NCI-H2029 treated with DMSO at 0.1 percent for 48 hours (cell line): ENCODE measurements at regions not wholly inside any gene's neighbourhood (a gene's known extent, or its start where the extent isn't known, plus 50 kb on each side); places are given as distances from the start of the nearest gene placed in this dataset.

Experiments used
- DNase-seq: peaks from one replicate; lab custom pipeline; 2025; lab: John Stamatoyannopoulos, UW

DNA sequence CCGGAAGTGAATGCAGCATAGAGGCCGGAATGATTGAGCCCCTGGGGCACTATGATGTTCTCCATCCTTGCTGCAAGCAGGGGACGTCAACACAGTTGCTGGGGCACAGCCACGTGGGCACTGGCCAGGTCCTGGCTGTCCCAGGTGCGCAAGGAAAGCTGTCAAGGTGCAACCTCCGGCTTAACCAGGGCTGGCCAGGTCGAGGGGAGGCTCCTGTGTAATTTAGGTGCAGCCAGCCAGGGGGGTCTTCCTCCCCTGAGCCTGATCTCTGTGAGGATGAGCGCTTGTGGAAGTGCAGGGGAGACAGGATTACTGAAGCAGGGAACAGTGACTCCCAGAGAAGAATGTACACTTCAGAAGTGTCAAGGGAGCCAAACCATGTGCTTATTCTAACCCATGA, 852.8 kb upstream of the TMEM132C start:
- no peak for DNase-seq

DNA sequence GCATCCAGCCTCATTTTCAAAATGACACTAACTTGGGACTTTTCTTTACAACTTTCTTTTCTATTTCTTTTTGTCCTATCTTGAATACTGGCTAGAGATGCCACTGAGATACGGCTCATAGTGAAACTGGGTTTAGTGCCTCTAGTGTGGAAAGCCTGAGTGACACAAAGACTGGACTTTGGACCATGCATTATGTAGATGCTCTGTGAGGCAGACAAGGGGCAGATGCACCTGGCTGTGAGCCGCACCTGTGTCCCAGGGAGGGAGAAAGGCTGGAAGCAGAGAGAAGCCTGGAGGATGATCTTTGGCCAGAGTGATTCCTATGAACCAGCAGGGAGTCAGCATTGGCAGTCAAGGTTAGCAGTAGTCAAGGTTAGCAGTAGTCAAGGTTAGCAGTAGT, 852.3 kb upstream of the TMEM132C start:
- no peak for DNase-seq

DNA sequence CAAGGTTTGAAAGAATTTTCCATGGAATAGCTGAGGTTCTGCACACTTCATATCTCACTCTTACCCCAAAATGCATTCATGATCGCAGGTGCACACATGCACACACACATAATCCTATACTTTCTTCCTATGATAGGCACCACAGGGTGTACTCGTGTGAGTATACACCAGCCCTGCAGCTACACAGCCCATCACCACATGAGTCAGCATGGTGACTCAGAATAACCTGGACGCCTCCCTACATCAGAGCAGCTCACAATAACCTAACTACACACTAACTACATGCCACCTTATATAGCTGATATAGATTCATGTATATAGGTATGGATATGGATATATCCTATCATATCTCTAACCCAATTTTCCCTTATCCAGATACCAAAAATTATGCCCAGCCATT, 850.2 kb upstream of the TMEM132C start:
- no peak for DNase-seq

DNA sequence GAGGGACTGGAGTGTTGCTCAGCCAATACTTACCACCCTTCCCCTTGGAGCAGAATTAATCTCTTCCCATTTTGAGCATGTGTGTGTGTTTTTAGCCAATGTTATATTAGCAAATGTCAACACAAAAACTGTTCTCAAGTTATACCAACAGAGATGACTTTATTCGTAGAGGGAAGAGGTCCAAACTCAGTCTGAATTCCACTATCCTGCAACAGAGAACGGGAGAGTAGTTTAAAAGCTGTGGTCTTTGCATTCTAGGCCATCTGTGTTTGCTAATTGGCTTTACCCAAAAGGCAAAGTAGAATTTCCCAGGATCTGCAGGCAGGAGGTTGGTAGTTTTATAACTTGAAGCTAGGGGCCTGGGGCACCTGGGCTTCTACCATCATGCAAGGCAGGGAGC, 847.9 kb upstream of the TMEM132C start:
- DNase-seq = no peak

DNA sequence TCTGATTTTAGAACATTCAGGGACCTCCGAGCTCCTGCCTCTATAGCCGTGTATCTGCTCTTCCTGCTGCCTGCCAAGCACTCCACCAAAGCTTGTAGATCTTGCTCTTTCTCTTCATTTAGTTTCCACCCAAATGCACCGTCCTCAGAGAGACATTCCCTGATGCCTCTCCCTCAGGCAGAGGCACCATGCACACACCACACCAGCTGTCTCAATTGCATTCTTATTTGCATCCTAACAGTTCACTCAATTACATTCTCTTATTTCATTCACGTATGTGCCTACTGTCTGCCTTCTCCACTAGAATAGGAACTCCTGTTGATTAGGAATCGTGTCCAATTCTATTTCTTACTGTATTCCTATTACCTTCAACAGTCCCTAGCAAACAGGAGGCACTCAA, 845.4 kb upstream of the TMEM132C start:
- DNase-seq = no peak

DNA sequence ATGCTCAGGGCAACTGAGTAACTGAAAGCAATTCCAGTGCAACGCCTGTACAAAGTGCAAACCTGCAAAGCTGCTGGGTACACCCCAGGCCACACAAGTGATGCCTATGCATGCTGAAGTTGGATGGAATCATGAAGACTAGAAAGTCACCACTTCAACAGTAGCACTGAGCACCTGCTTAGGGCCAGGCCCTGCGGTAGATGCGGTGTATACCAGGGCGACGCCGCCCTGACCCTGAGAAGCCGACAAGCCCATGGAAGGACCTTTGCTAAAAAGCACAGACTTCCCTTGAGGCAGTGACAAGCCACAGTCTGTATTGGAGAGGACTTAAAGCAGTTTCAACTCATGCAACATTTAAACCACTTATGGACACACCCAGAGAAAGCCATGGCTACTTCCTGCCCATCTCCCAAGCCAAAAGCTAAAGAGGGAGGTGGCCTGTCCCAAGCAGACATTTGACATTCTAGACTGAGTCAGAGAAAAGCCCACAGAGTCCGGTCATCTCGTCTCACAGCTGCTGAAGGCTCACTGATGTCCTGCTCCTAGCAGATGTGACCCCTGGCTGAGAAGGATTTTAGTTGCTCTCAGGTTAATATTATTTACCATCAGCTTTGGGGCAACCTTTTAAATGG, 843.9 kb upstream of the TMEM132C start:
- no peak for DNase-seq

DNA sequence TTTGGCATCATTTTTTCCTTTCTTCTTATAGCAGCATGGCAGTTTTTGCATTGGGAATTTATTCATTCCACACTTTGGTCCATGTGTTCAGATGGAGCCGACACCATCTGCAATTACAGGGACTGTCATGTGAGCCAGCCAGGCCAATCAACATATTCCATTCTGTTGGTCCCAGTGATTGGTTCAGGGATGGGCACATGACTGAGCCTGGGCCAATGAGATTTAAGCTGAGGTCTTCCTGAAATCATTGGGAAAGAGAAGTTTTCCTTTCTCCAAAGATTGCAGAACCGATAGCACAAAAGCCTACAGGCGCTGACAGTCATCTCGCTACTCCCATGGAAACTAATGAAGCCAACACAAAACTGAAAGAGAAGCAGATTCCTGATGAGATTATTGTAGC, 841.5 kb upstream of the TMEM132C start:
- no peak for DNase-seq

DNA sequence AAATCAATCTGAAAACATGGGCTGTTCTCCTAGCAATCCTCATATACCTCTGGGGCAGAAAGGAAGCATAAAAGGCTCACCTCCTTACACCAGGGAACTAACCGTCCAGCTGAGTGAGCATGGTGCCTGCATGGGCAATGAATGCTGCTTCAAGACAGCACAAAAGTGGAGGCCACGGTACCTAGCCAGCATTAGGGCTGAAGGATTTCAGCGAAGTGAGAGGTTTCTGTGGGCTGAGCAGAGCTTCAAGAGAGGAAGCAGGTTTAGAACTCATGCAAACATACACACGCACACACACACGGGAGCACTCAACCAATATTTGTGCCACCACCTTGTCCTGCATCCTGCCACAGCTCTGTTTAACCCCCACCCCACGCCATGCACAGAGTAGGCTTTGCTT, 838.5 kb upstream of the TMEM132C start:
- no peak for DNase-seq

DNA sequence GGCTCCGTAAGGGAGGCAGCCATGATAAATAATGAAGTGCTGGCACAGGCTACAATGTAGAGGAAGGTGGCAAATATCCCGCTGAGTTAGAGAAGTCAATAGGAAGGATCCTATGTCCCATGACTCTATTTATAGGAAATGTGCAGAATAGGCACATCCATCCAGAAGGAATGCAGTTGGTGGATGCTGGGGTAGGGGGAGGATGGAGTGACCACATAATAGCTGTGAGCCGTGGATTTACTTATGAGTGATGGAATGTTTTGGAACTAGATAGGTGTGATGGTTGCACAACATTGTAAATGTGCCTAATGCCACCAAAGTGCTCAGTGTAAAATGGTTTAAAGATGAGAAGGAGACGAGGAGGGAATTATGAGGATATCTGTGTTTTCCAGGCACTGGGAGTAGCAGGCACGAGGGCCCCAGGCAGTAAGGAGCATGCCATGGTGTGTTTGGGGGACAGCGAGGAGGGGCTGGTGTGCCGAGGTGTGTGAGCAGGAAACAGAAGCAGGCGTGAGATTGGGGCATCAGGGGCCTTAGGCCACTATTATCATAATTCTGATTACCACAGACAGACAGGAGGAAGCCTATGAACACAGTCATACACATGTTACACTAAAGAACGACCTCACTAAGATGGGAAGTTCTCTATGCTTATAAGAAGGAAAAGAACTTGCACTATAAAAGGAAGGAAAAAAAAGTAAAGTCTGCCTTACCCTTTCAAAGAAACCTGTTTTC, 837.3 kb upstream of the TMEM132C start:
- DNase-seq = no peak

DNA sequence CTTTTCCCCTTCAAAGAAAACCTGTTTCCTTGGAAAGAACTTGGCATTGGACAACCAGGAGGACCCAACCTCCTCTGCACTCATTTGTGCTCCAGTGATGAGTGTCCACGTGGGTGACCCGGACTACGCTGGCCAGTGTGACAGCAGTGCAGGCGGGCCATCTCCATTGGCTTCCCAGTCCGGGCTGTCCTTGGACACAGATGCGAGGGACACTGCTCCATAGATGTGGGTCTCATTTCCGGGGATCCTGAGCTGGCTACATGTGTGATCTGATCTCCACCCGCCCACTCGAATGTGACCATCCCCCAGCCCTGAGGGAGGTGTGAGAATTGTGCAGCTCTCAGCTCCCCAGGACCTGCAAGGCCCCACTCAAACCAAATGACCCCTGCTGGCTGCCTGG, 836.6 kb upstream of the TMEM132C start:
- DNase-seq = no peak

DNA sequence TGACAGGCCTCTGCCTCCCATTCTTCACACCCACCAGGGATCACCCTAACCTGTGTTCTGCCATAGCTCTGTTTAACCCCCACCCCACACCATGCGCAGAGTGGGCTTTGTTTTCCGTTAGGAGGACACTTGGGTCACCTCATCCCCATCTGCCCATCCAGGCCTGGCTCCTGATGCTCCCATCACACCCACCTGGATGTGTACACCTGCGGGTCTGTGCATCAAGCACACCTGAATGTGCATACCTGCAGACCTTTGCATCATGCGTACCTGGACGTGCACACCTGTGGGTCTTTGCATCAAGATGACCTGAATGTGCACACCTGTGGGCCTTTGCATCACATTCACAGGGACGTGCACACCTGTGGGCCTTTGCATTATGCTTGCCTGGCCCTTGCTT, 835.8 kb upstream of the TMEM132C start:
- no peak for DNase-seq

DNA sequence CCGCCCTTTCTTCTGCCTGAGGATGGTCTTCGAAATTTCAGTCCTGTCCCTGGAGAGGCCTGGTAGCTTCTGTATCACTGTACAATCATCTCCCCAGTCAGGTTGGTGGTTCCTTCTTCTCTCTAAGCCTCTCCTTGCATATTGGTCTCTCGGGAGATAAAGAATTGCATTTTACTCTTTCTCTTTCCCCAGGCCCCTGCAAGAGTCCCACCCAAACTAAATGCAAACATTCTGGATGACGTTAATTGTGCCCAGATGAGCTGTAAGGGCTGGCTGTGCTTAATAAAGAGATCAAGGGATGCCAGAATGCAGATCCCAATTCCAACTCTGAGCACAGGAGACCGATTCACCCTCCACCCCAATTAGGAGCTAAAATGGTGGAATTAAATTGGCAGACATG, 835.4 kb upstream of the TMEM132C start:
- no peak for DNase-seq

DNA sequence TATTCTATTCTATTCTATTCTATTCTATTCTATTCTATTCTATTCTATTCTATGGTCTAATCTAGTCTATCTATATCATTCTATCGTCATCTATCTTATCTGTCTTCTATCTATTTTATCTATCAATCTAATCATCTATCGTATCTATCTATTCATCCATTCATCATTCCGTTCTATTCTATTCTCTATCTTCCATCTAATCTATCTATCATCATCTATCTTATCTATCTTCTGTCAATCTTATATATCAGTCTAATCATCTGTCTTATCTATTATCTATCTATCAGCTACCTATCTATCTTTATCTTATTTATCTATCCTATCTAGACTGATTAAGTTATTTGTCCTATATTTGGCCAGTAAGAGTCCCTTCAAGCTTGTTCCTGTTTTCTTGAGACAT, 831.5 kb upstream of the TMEM132C start:
- no peak for DNase-seq

DNA sequence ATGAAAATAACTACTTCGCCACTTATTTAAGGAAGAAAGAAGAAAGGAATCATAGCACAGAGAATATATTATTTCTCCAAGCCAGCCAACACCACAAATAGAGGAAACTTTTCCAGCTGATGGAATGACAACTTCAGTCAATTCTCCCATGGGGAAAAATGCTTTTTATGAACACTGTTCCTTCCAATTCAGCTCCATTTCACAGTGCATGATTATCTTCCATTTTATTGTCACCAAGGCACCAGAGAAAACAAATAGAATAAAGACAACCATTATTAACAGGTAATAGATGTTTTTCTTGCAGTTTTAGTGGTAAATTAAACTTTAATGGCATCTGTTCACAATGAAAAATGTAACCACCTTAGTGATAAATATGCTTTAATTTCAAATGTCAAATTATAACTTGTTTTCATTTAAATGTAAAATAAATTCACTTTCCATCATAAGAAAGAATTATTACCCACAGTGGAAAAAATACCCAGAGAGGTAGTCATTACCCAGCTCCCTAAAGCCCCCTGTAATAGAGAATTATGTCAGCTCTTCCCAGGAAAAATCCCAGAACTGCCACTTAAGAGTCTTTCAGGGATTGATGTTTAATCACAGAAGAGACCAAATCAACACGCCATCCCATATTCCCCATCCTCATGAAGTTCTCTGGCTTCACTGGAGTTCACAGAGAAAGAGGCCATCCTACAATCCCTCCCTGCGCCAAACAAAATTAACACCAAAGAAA, 828.3 kb upstream of the TMEM132C start:
- DNase-seq = no peak

DNA sequence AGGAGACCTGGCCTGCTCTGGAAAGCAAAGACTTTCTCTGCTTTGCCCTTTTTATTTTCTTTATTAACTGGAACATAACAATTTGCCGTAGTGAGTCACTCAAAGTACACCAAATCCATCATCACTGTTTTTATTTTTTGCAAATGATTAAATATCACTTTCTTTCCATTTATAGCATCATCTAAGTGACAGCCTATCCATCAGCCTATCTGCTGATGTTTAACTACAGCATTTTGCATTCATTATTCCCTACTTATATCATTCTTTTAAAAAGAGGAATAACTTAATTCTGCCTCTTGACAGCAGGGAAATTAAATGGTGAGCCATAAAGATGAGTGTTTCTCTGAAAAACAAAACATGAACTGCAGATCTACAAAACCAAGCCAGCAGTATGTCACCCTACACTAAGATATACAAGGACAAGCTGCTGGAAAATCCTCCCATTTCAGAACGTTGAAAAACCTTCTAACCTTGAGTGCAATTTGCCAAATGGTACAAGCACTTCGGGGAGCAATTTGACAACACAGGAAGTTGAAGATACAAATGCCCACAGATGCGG, 821.3 kb upstream of the TMEM132C start:
- DNase-seq = no peak

DNA sequence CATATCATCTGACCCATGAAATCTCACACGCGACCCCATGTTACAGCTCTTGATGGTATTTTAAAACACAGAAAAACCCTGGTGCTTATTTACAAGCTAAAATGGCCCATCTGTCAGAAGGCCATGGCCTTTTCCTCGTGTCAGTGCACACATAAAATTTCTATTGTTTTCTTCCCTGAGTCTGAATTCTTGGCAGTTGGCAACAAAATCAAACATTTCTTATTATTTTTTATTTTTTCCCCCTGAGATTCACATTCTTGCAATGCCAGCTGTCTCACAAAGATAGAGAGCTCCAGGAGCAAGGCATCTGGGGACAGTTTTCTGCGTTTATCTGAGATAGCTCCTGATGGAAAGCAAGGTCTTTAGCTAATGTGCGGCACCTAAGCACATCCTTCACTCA, 818.1 kb upstream of the TMEM132C start:
- no peak for DNase-seq

DNA sequence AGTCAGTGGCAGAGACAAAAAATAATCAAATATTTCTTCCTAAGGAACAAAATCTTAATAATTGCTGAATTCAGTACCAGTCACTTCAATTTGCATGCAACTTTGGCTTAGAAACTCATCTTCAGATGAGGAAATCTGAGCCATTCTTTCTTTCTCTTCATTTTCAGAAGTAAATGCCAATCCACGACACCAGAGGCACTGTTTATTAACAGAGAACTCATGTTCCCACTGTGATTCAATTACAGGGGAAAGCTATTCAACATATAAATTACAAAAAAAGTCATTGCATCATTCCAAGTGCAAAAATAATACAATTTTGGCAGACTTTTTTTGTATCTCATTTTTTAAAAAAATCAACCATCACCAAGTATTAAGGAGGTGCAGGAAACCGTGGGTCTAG, 816.1 kb upstream of the TMEM132C start:
- DNase-seq = no peak

DNA sequence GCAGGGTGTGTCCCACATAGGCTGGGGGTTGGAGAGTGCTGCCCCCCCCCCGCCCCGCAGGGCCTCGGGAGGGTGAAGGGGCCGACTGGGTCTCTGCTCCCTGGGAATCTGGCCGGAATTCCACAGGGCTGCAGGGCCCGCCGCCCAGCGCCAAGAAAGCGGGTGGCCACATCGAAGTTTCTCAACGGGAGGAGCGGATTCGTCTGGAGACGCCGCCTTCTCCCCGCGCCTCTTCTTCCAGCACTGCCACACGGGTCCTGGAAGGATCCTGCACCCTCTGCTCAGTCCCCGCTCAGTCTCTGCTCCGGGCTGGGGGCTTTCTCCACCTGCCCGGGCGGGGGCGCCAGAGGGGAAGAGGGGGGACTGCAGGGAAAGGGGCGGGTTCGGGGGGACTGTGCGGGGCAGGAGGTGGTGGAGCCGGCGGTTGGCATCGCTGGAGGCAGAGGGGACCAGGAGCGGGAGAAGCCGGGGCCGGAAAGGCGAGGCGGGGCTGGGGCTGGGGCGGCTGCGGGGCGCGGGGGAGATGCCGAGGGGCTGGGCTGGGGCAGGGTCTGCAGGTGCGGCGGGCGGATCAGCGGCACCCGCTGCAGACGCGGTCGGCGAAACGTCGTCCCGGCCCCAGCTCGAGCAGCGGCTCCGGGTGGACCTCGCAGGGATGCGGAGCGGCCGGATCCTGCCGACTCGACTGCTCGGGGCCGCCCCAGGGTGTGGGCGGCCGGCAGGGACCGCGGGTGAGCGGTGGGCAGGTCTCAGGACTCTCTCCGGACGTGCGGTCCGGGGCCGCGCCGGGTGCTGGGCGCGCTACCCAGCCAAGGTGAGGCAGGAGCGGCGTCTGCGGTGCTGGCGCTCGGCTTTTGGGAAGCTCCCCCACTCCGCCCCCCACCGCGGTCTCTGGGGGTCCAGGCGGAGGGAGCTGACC, 811.4 kb upstream of the TMEM132C start:
- DNase-seq = no peak

DNA sequence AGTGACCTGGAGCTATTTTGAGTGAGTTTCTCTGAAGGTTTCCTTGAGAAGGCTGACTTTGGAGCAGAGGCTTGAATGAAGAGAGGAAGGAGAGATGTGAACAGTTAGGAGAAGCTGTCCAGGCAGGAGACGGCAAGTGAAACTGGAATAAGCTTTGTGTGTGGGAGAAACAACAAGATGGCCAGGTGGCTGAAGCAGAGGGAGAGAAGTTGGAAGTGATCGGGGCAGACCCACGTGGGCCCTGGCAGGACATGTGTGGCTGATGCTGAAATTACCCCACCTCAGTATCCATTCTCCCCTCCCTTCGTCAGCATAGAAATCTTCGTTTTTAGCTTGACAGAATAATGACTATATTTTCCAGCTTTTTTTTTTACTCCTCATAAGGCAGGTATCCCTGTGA, 809.2 kb upstream of the TMEM132C start:
- DNase-seq = no peak

DNA sequence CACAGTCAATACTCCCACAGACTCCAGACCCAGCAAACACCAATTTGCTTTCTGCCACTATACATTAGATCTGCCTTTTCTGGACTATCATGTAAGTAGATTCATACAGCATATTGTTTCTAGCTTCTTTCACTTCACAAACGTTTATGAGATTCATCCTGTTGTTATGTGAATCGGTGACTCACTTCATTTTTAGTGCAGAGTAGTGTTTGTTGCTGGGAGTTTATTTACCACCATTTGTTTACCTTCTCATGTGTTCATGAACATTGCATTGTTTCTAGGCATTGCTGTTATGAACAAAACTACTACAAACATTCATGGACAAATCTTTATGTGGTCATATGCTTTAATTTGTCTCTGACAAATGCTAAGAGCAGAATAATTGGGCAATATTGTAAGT, 807.8 kb upstream of the TMEM132C start:
- DNase-seq = no peak

DNA sequence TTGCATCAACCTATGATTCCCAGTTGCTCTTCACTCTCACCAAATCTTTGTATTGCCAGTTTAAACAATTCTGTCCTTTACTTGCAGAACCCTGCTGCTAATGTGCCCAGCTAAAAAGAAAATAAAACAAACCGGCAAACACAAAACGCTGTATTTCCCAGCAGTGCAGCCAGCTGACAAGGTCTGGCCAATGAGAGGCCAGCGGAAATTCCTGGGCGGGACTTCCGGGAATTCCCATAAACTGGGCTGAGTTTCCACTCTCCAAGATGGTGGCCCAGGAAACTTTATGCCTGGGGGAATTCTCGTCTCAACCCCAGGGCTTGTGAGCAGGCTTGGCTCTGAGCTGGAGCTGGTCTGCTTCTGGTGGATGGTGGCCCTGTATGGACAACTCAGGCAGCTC, 807.3 kb upstream of the TMEM132C start:
- DNase-seq = no peak

DNA sequence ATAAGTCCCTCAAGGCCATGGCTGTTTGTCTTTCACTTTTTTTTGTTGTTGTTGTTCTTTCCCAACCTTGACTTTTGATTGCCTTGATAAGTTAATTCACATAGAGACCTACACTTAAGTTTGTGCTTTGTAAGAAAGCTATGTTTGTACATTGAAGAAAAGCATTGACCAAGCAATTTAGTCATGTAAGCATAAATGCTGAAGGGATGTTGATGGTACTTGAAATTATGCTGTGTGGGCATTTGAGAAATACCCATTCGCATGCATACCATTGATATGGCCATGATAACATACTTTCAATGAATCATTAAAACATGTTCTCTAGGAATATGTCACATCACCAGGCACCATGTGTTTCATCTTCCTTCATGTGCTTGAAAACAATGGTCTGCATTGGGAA, 803.7 kb upstream of the TMEM132C start:
- no peak for DNase-seq
